Common myeloid progenitor, CD34-positive (primary cell): ENCODE measurements at regions not wholly inside any gene's neighbourhood (a gene's known extent, or its start where the extent isn't known, plus 50 kb on each side); places are given as distances from the start of the nearest gene placed in this dataset.
"Not testable (repeated sequence)": the region's sequence is repeated elsewhere in the genome, so short reads cannot be mapped to it uniquely, and the experiment has no call there.

Experiments
- CTCF ChIA-PET: fragments of 350-600 bp; sonication (Branson Sonifier 250); formaldehyde crosslinking; loops from one replicate; lab custom pipeline; 2021; ENCODE audit warnings: antibody characterized with exemption; lab: Charles Lee
- POLR2A ChIA-PET: fragments of 350-600 bp; sonication (Branson Sonifier 250); formaldehyde crosslinking; loops from one replicate; lab custom pipeline; 2021; ENCODE audit warnings: antibody characterized with exemption; lab: Charles Lee
- DNase-seq, 3 donors: peaks; one replicate each; pipeline versions ENCODE4 v3.0.0 to v3.0.0-alpha.2; 2013
- H3K27ac ChIP-seq, 2 experiments: 1 replicate in 1 of 2; 2 replicates in 1 of 2; pipeline ENCODE4 v1.7.0; 2013; ENCODE audit warnings: inconsistent platforms in 2 of 2, low read length in 2 of 2, mild to moderate bottlenecking in 2 of 2, low read depth in 1 of 2, moderate library complexity in 1 of 2; ENCODE audit not compliant: severe bottlenecking in 2 of 2, insufficient read depth in 1 of 2, poor library complexity in 1 of 2
- H3K27me3 ChIP-seq, 5 experiments: replicated peaks in 2 of 5; 1 replicate in 3 of 5; 2 replicates in 2 of 5; pipeline versions ENCODE4 v1.6.1 to v1.7.0; 2013; ENCODE audit warnings: low read length in 4 of 5, mild to moderate bottlenecking in 2 of 5, moderate library complexity in 2 of 5, inconsistent platforms in 1 of 5; ENCODE audit not compliant: insufficient read depth in 5 of 5, control insufficient read depth in 4 of 5
- H3K36me3 ChIP-seq, 4 experiments: 1 replicate in 2 of 4; 2 replicates in 2 of 4; pipeline versions ENCODE4 v1.6.1 to v1.7.0; 2013; ENCODE audit warnings: low read length in 3 of 4, control low read depth in 1 of 4, mild to moderate bottlenecking in 1 of 4; ENCODE audit not compliant: control insufficient read depth in 4 of 4, insufficient read depth in 4 of 4
- H3K4me1 ChIP-seq, 4 experiments: 1 replicate in 3 of 4; 2 replicates in 1 of 4; pipeline versions ENCODE4 v1.6.1 to v1.7.1; 2013; ENCODE audit warnings: low read length in 3 of 4, mild to moderate bottlenecking in 3 of 4, control low read depth in 1 of 4, inconsistent platforms in 1 of 4, moderate library complexity in 1 of 4; ENCODE audit not compliant: control insufficient read depth in 4 of 4, insufficient read depth in 4 of 4; ENCODE audit errors: control extremely low read depth in 1 of 4
- H3K4me3 ChIP-seq, 7 experiments: 1 replicate in 4 of 7; 2 replicates in 3 of 7; pipeline versions ENCODE4 v1.5.1 to v1.7.0; 2013; ENCODE audit warnings: mild to moderate bottlenecking in 7 of 7, low read length in 6 of 7, moderate library complexity in 6 of 7, inconsistent platforms in 2 of 7, low read depth in 2 of 7, control low read depth in 1 of 7; ENCODE audit not compliant: insufficient read depth in 4 of 7, control insufficient read depth in 1 of 7; ENCODE audit errors: extremely low read depth in 1 of 7
- H3K9me3 ChIP-seq, 5 experiments: 1 replicate in 4 of 5; 2 replicates in 1 of 5; pipeline versions ENCODE4 v1.6.1 to v1.7.1; 2013; ENCODE audit warnings: low read length in 4 of 5, mild to moderate bottlenecking in 2 of 5, inconsistent platforms in 1 of 5, low read depth in 1 of 5, moderate library complexity in 1 of 5; ENCODE audit not compliant: control insufficient read depth in 4 of 5, insufficient read depth in 2 of 5; ENCODE audit errors: control extremely low read depth in 1 of 5
- WGBS: methylation state at CpG from one replicate; pipeline ENCODE4 v1.1.5; 2013; ENCODE audit not compliant: insufficient coverage; 5-methylcytosine and 5-hydroxymethylcytosine counted together

GRCh38 chr1:849873-850272, 73.8 kb upstream of the SAMD11 start:
- H3K27ac ChIP-seq, POLR2A ChIA-PET, H3K4me3 ChIP-seq, H3K9me3 ChIP-seq, CTCF ChIA-PET, DNase-seq, H3K36me3 ChIP-seq, H3K27me3 ChIP-seq, H3K4me1 ChIP-seq: not testable (repeated sequence)
- 100% methylated on average over 4 of the region's 4 CpGs for WGBS

GRCh38 chr1:850318-850717, 73.4 kb upstream of the SAMD11 start:
- WGBS: 100% methylated on average over 1 of the region's 4 CpGs
- H3K36me3 ChIP-seq, H3K27me3 ChIP-seq, POLR2A ChIA-PET, H3K4me1 ChIP-seq, DNase-seq, H3K4me3 ChIP-seq, H3K27ac ChIP-seq, H3K9me3 ChIP-seq, CTCF ChIA-PET: not testable (repeated sequence)

- H3K4me1 ChIP-seq, CTCF ChIA-PET, DNase-seq, POLR2A ChIA-PET, H3K27ac ChIP-seq, H3K4me3 ChIP-seq, H3K9me3 ChIP-seq, H3K27me3 ChIP-seq: not testable (repeated sequence)
- H3K36me3 ChIP-seq: peaks cover 0 to 12% (median 2%) of the 10 kb centered on the region in 4 experiments
- no CpG with 5 or more reads among the region's 17 CpGs for WGBS
These were observed 72.3 kb upstream of the SAMD11 start for GRCh38 chr1:851398-851797.

GRCh38 chr1:851841-852240, 71.9 kb upstream of the SAMD11 start:
- DNase-seq, H3K4me3 ChIP-seq, H3K4me1 ChIP-seq, H3K9me3 ChIP-seq, H3K27me3 ChIP-seq, POLR2A ChIA-PET, CTCF ChIA-PET, H3K27ac ChIP-seq: not testable (repeated sequence)
- peaks cover 0 to 12% (median 2%) of the 10 kb centered on the region in 4 experiments for H3K36me3 ChIP-seq
- WGBS: 100% methylated on average over 2 of the region's 9 CpGs

- H3K9me3 ChIP-seq, H3K27me3 ChIP-seq, POLR2A ChIA-PET, DNase-seq, H3K27ac ChIP-seq, CTCF ChIA-PET, H3K4me3 ChIP-seq, H3K36me3 ChIP-seq: not testable (repeated sequence)
- WGBS: 97% methylated on average over 8 of the region's 16 CpGs
- peaks cover 0 to 10% (median 6%) of the 10 kb centered on the region in 4 experiments for H3K4me1 ChIP-seq
These were observed 68.3 kb upstream of the SAMD11 start for GRCh38 chr1:855202-855981.

GRCh38 chr1:856541-857057, 67.1 kb upstream of the SAMD11 start:
- WGBS: 65% methylated on average over 3 of the region's 10 CpGs
- H3K4me1 ChIP-seq: peaks cover 2 to 14% (median 7%) of the 10 kb centered on the region in 4 experiments
- H3K9me3 ChIP-seq, H3K27me3 ChIP-seq, POLR2A ChIA-PET, H3K27ac ChIP-seq, CTCF ChIA-PET, H3K4me3 ChIP-seq, H3K36me3 ChIP-seq: not testable (repeated sequence)
- DNase-seq: peak in 2 of 3 donors; percentile 49 to 66

- DNase-seq: peak in 2 of 3 donors; percentile 17 to 22
These were observed 65.6 kb upstream of the SAMD11 start for GRCh38 chr1:857926-858648.

More at GRCh38 chr1:857926-858648, 65.6 kb upstream of the SAMD11 start:
- H3K9me3 ChIP-seq, CTCF ChIA-PET, H3K36me3 ChIP-seq, H3K27me3 ChIP-seq, POLR2A ChIA-PET, H3K4me3 ChIP-seq, H3K27ac ChIP-seq: not testable (repeated sequence)
- H3K4me1 ChIP-seq: peaks cover 2 to 14% (median 7%) of the 10 kb centered on the region in 4 experiments
- WGBS: 51% methylated on average over 2 of the region's 16 CpGs
